VCaP (cell line): ENCODE measurements at regions not wholly inside any gene's neighbourhood (a gene's known extent, or its start where the extent isn't known, plus 50 kb on each side); places are given as distances from the start of the nearest gene placed in this dataset.

Experiments used
- H3K27ac ChIP-seq: fragments of 450-650 bp; 2 replicates; pipeline ENCODE4 v1.5.1; 2017
- CTCF ChIP-seq: fragments of 450-650 bp; conservative IDR thresholded peaks from 2 replicates; pipeline ENCODE4 v1.5.1; 2017; ENCODE audit warnings: mild to moderate bottlenecking, moderate library complexity

GRCh38 chr17:56739776-56740175, 93.9 kb downstream of the C17orf67 start:
- no peak overlapping the region for H3K27ac ChIP-seq
- TF ChIP-seq CTCF = no peak

GRCh38 chr17:56740481-56740880, 93.2 kb downstream of the C17orf67 start:
- no peak for TF ChIP-seq CTCF
- H3K27ac ChIP-seq = no peak overlapping the region
